A549 (cell line): ENCODE measurements at regions not wholly inside any gene's neighbourhood (a gene's known extent, or its start where the extent isn't known, plus 50 kb on each side); places are given as distances from the start of the nearest gene placed in this dataset.

ENCODE experiments used
- MAX ChIP-seq: IDR thresholded peaks from 2 replicates; pipeline ENCODE4 v1.6.1; 2012
- POLR2A ChIP-seq: IDR thresholded peaks from 2 replicates; pipeline ENCODE4 v1.6.1; 2012; ENCODE audit warnings: mild to moderate bottlenecking, low read length

- TF ChIP-seq POLR2A (no peak), MAX (no peak)
Observed at GRCh38 chr3:106631373-106632108, 745.7 kb upstream of the CCDC54 start.
